ENCODE measurements at regions not wholly inside any gene's neighbourhood (a gene's known extent, or its start where the extent isn't known, plus 50 kb on each side); places are given as distances from the start of the nearest gene placed in this dataset.
"Not testable (repeated sequence)": the region's sequence is repeated elsewhere in the genome, so short reads cannot be mapped to it uniquely, and the experiment has no call there.

DNA sequence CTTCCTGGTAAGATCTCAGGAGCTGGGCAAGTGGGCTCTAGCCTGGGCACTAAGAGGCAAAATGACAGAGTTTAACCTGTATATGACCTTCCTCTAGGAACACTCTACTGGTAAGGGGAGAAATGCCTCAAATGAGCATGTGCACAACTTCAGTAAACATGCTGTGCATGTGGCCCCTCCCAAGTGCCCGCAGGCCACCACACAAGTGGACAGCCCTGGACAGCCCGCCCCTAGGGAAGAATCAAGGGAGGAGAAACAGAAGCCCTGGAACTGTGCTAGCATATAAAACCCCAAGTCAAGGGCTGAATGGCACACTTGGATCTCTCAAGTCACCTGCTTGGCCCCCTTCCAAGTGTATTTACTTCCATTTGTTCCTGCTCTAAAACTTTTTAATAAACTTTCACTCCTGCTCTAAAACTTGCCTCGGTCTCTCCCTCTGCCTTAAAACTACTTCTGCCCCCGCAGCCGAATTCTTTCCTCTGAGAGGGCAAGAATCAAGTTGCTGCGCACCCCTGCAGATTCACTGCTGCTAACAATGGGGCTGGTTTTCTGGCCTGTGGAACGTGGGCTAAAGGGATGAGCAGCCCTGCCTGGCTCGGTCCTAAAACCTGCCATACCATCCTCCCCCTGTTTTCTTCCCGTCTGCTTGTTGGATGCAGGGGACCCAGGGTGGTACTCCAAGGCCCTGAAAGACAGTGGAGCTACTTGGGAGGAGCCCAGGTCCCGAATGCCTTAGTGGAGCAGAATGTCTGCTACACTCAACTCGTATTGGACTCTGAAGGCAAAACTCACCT is 93.5 kb downstream of the IER5 start:
- WGBS, 2 donors = 69 to 70% methylated on average over 11 of the region's 11 CpGs
- Histone ChIP-seq H3K27me3 (no peaks in the 10 kb centered on the region), H3K4me3 (replicated peaks in 1 of 3) (no peak overlapping the region), H3K27ac (no peak overlapping the region), H3K36me3 (no peaks in the 10 kb centered on the region), H3K9me3 (no peaks in the 10 kb centered on the region), H3K4me1 (no peaks in the 10 kb centered on the region)
- DNase-seq = no peak
- TF ChIP-seq POLR2A (IDR thresholded peaks at IDR 0.05) = no peak
- intact Hi-C loops (cut with DNase I) = no loop called here

DNA sequence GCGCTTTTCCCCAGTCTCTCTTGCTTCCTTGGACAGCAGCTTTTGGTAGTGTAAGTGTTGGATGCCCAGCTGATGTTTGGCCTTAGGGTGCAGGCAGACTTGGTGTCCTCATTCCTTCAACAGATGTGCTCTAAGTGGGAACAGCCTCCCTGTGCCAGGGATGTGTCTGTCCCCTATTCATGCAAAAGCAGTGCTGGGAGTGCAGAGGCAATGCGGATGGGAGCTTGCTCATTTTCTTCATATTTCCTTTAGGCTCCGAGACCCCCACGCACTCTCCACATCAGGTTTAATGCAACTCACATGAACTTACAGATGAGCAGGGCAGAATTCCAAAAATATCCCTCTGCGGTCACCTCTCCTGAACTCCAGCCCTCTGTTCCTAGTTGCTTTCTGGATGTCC is 96.1 kb downstream of the IER5 start:
- H3K4me3 ChIP-seq (replicated peaks in 1 of 3) = no peak overlapping the region
- peaks cover 0 to under 1% of the 10 kb centered on the region in 2 donors for H3K4me1 ChIP-seq
- no peak for DNase-seq
- no peaks in the 10 kb centered on the region for H3K36me3 ChIP-seq
- intact Hi-C loops (cut with DNase I) = no loop called here
- TF ChIP-seq, protein P1, sequence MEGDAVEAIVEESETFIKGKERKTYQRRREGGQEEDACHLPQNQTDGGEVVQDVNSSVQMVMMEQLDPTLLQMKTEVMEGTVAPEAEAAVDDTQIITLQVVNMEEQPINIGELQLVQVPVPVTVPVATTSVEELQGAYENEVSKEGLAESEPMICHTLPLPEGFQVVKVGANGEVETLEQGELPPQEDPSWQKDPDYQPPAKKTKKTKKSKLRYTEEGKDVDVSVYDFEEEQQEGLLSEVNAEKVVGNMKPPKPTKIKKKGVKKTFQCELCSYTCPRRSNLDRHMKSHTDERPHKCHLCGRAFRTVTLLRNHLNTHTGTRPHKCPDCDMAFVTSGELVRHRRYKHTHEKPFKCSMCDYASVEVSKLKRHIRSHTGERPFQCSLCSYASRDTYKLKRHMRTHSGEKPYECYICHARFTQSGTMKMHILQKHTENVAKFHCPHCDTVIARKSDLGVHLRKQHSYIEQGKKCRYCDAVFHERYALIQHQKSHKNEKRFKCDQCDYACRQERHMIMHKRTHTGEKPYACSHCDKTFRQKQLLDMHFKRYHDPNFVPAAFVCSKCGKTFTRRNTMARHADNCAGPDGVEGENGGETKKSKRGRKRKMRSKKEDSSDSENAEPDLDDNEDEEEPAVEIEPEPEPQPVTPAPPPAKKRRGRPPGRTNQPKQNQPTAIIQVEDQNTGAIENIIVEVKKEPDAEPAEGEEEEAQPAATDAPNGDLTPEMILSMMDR (IDR thresholded peaks at IDR 0.05) = no peak
- no peak for TF ChIP-seq POLR2A (IDR thresholded peaks at IDR 0.05)
- H3K27ac ChIP-seq = no peak overlapping the region
- no peaks in the 10 kb centered on the region for H3K9me3 ChIP-seq
- WGBS, 2 donors = 85 to 94% methylated on average over 5 of the region's 5 CpGs
- H3K27me3 ChIP-seq = no peaks in the 10 kb centered on the region

DNA sequence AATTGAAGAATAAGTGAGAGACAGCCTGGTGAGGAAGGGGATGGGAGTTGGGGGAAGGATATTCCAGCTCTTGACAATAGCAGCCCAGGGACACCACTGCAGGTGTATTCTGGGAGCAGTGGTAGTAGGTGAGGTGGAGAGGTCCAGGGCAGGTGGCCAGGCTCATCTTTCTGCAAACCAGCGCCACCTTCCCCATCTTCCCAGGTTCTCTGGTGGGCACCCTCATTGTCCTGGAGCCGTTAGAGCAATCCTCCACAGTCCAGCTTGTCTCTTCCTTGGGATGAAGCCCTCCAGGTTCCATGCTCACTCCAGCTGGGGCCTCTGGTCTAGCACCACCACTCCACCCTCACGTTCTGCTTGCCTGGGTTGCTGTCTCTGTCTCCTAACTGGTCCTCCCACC is 97.0 kb downstream of the IER5 start:
- Histone ChIP-seq H3K36me3 (no peaks in the 10 kb centered on the region), H3K27ac (no peak overlapping the region), H3K4me1 (peaks cover 0 to 8% of the 10 kb centered on the region in 2 donors), H3K27me3 (no peaks in the 10 kb centered on the region), H3K9me3 (no peaks in the 10 kb centered on the region), H3K4me3 (replicated peaks in 1 of 3) (no peak overlapping the region)
- DNase-seq = no peak
- intact Hi-C loops (cut with DNase I) = no loop called here
- WGBS, 2 donors = 52 to 54% methylated on average over 3 of the region's 3 CpGs
- no peak for TF ChIP-seq POLR2A (IDR thresholded peaks at IDR 0.05)
- TF ChIP-seq, protein P1 (IDR thresholded peaks at IDR 0.05) = no peak

DNA sequence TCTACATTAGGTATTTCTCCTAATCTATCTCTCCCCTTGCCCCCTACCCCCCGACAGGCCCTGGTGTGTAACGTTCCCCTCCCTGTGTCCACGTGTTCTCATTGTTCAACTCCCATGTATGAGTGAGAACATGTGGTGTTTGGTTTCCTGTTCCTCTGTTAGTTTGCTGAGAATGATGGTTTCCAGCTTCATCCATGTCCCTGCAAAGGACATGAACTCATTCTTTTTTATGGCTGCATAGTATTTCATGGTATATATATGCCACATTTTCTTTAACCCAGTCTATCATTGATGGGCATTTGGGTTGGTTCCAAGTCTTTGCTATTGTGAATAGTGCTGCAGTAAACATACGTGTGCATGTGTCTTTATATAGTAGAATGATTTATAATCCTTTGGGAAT is 97.6 kb downstream of the IER5 start:
- DNase-seq; H3K4me3 ChIP-seq (replicated peaks in 1 of 3); H3K27ac ChIP-seq; H3K9me3 ChIP-seq; H3K36me3 ChIP-seq; intact Hi-C loops (cut with DNase I); H3K27me3 ChIP-seq; H3K4me1 ChIP-seq: not testable (repeated sequence)
- 81 to 85% methylated on average over 4 of the region's 4 CpGs for WGBS, 2 donors

DNA sequence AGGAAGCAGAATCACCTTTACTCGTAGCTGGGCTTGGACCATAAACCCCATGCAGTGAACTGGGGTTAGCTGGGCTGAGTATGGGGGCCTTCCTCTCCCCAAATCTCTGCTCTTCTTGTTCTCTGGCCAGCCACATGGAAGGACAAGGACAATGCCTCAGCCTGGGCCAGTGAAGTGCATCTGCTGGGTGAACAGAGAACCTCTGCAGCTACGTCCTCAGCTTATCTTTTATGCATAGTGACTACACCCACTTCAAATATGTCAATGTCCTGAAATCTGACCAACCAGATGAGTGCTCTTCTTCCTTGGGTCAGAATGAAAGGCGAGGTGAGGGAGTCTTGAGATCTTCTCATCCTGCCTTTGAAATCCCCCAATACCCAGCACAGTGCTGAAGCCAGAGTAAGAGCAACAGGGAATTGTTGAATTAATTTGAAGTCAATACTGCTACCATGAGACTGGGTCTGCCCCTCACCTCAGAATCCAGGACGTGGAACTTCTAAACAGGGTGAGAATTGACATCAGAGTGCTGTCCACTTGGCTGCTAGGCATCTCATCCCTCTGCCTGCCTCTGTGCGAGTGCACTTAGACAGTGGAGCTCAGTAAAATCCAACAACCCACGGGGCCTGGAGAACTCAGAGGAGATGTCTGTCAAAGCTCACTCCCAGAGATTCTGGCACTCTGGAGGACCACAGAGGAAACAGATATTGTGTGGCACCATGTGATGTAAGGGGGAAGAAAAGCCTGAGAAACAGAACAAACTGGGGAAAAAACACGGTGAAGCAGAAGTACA is 99.0 kb downstream of the IER5 start:
- TF ChIP-seq, protein P1 (IDR thresholded peaks at IDR 0.05) = no peak
- Histone ChIP-seq H3K36me3 (no peaks in the 10 kb centered on the region), H3K27me3 (no peaks in the 10 kb centered on the region), H3K4me1 (peaks cover 0 to 8% of the 10 kb centered on the region in 2 donors), H3K9me3 (no peaks in the 10 kb centered on the region), H3K4me3 (replicated peaks in 1 of 3) (no peak overlapping the region), H3K27ac (no peak overlapping the region)
- intact Hi-C loops (cut with DNase I) = no loop called here
- no peak for DNase-seq
- 67 to 70% methylated on average over 7 of the region's 7 CpGs for WGBS, 2 donors

DNA sequence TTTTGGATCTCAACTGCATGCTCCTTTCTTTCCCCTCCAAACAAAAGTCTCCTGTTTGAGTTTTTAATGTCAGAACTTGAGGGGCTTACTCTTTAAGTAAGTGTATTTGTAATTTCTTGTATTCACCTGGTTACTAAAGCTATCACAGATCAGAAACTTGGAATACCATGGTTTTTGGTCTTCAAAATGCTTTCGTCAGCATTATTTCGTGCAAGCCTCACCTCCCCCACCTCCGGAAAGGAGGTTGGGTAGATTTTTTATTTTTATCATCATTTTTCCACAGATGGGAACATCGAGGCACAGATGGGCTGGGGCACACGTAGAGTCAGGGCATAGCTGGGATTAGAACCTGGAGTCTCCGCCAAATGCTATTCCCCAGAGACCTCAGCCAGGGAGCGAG is 100.7 kb downstream of the IER5 start:
- Histone ChIP-seq H3K27ac (no peak overlapping the region), H3K9me3 (no peaks in the 10 kb centered on the region), H3K4me1 (peaks cover 0 to 8% of the 10 kb centered on the region in 2 donors), H3K4me3 (replicated peaks in 1 of 3) (no peak overlapping the region), H3K27me3 (no peaks in the 10 kb centered on the region), H3K36me3 (no peaks in the 10 kb centered on the region)
- intact Hi-C loops (cut with DNase I) = no loop called here
- 82% methylated on average over 7 of the region's 7 CpGs for WGBS, 2 donors
- TF ChIP-seq, protein P1 (IDR thresholded peaks at IDR 0.05) = no peak
- TF ChIP-seq POLR2A (IDR thresholded peaks at IDR 0.05) = no peak
- DNase-seq = no peak

Measured in thyroid gland (tissue), 4 donors.